Upper lobe of right lung (tissue), 1 donor: ENCODE measurements at regions not wholly inside any gene's neighbourhood (a gene's known extent, or its start where the extent isn't known, plus 50 kb on each side); places are given as distances from the start of the nearest gene placed in this dataset.
A peak's percentile ranks its signal among the peaks of the same experiment; 100 is the strongest.

Experiments
- ATAC-seq: fragments of 200-7000 bp; cut with Tn5 transposase; one replicate; pipeline ENCODE4 v1.9.1; 2020; ENCODE audit warnings: mild to moderate bottlenecking, moderate library complexity
- DNase-seq: peaks from one replicate; pipeline ENCODE4 v3.0.0-alpha.2; 2020
- H3K27ac ChIP-seq: fragments of 200-600 bp; one replicate; pipeline ENCODE4 v1.8.0; 2022
- H3K27me3 ChIP-seq: fragments of 200-600 bp; one replicate; pipeline ENCODE4 v1.8.0; 2022; ENCODE audit warnings: mild to moderate bottlenecking
- H3K36me3 ChIP-seq: fragments of 200-600 bp; one replicate; pipeline ENCODE4 v1.8.0; 2022
- H3K4me1 ChIP-seq: fragments of 200-600 bp; one replicate; pipeline ENCODE4 v1.8.0; 2022
- H3K4me3 ChIP-seq: fragments of 200-600 bp; one replicate; pipeline ENCODE4 v1.8.0; 2022; ENCODE audit warnings: mild to moderate bottlenecking
- H3K9me3 ChIP-seq: fragments of 200-600 bp; one replicate; pipeline ENCODE4 v1.8.0; 2022
- CTCF ChIP-seq: fragments of 200-600 bp; IDR thresholded peaks from one replicate; pipeline ENCODE4 v1.8.0; 2022; ENCODE audit warnings: antibody characterized with exemption
- intact Hi-C: fragments of 100-400 bp; cut with DNase I; formaldehyde crosslinking; loops from one replicate; pipeline ENCODE4 v1.11.0; 2022
- donor health status: DM: no; HTN: yes; CAD: no; lungs with severe emphysema.

DNA sequence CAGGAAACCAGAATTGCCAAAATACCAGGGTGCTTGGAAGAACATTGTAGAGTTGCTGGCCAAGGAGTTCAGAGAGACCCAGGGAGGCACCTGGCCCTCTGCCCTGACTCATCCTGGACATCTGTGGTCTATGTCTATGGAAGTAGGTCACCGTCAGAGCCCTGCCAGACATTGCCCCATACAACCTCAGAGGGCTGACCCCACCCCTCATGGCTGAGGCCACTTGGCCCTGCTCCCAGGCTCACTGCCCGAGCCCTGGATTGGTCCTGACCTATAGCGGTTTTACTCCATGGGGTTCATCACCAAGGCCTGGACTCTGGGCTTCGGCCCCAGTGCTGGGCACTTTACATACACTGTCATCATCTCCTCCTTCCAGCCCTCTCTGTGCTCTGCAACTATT lies 233.1 kb downstream of the PTPRU start:
- H3K36me3 ChIP-seq = no peaks in the 10 kb centered on the region
- intact Hi-C loops = no loop called here
- no peak overlapping the region for H3K27ac ChIP-seq
- no peak for TF ChIP-seq CTCF
- DNase-seq = no peak
- no peak overlapping the region for H3K4me3 ChIP-seq
- peak; percentile 27 for ATAC-seq
- H3K4me1 ChIP-seq = no peaks in the 10 kb centered on the region
- H3K27me3 ChIP-seq = no peaks in the 10 kb centered on the region
- no peaks in the 10 kb centered on the region for H3K9me3 ChIP-seq

DNA sequence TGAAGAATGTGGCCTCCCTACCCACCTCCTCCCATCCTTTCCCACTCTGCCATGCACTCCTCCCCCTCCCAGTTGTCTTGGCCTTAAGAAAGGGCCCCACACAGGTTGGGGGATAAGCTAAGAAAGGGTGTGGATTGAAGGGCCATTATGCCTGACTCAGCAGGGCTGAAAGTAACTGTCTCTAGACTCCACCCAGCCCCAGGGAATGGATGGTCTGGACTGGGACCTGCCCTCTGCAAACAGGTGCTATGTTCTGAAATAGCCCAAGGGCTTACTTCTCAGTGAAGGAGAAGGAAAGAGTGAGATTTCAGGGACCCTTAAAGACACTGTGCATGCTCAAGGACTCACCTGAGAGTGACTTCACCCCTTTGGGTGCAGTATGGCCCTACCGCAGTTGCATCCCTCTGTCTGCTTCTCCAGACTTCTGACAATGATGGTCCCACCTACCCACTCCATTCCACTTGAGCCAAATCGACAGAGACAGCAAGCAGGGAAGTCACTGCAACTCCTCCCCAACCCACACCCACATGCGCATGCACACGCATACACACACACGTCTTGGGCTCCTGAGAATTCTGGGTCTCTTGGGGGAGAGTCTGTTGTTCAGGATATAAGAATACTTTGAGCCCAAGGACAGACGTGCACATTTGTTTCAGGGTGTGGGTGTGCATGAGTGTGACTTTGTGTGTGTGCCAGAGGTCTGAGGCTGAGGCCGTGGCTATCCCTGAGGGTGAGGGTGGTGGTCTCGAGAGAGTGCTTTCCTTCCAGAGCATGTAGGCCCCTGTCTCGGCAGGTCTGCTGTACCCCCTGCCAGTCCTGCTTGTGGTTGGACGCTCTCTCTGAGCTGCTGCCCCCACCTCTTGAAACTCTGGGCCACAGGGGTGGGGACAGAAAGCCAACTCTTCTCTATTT lies 231.9 kb downstream of the PTPRU start:
- no peaks in the 10 kb centered on the region for H3K4me1 ChIP-seq
- H3K36me3 ChIP-seq = no peaks in the 10 kb centered on the region
- H3K4me3 ChIP-seq = no peak overlapping the region
- no peaks in the 10 kb centered on the region for H3K27me3 ChIP-seq
- ATAC-seq (no peak), DNase-seq (no peak)
- intact Hi-C loops = no loop called here
- no peaks in the 10 kb centered on the region for H3K9me3 ChIP-seq
- no peak for TF ChIP-seq CTCF
- no peak overlapping the region for H3K27ac ChIP-seq

GRCh38 chr1:29466258-29466657 lies 229.9 kb downstream of the PTPRU start:
- Histone ChIP-seq H3K36me3 (no peaks in the 10 kb centered on the region), H3K9me3 (no peaks in the 10 kb centered on the region), H3K27ac (no peak overlapping the region), H3K27me3 (no peaks in the 10 kb centered on the region), H3K4me1 (no peaks in the 10 kb centered on the region), H3K4me3 (no peak overlapping the region)
- TF ChIP-seq CTCF = no peak
- ATAC-seq (no peak), DNase-seq (no peak)
- intact Hi-C loops = no loop called here

DNA sequence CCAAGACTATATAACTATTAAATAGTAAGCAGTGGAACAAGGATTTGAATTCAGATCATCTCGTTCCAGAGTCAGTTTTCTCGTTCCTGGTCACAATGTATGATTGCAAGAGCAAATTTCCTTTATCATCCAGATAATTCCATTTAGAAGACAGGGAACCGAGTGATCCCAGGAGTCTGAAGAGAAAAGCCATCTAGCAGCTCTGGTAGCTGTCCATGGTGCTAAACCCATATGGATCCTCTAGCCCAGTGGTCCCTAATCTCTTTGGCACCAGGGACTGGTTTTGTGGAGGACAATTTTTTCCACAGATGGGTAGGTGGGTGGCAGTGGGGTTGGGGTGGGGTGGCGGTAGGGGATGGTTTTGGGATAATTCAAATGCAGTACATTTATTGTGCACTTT lies 229.4 kb downstream of the PTPRU start:
- no peak for TF ChIP-seq CTCF
- intact Hi-C loops = no loop called here

GRCh38 chr1:29462096-29462495 lies 225.8 kb downstream of the PTPRU start:
- intact Hi-C loops = no loop called here
- H3K4me3 ChIP-seq = no peak overlapping the region
- DNase-seq (no peak), ATAC-seq (no peak)
- H3K27ac ChIP-seq = no peak overlapping the region
- no peak for TF ChIP-seq CTCF
- no peaks in the 10 kb centered on the region for H3K27me3 ChIP-seq
- H3K9me3 ChIP-seq = no peaks in the 10 kb centered on the region
- no peaks in the 10 kb centered on the region for H3K36me3 ChIP-seq
- no peaks in the 10 kb centered on the region for H3K4me1 ChIP-seq

More for the DNA sequence above, 229.4 kb downstream of the PTPRU start:
- Histone ChIP-seq H3K4me1 (no peaks in the 10 kb centered on the region), H3K27me3 (no peaks in the 10 kb centered on the region), H3K9me3 (no peaks in the 10 kb centered on the region), H3K36me3 (no peaks in the 10 kb centered on the region), H3K27ac (no peak overlapping the region), H3K4me3 (no peak overlapping the region)
- ATAC-seq (no peak), DNase-seq (no peak)
